Neural progenitor cell (in vitro differentiated cells): ENCODE measurements at regions not wholly inside any gene's neighbourhood (a gene's known extent, or its start where the extent isn't known, plus 50 kb on each side); places are given as distances from the start of the nearest gene placed in this dataset.
"Not testable (repeated sequence)": the region's sequence is repeated elsewhere in the genome, so short reads cannot be mapped to it uniquely, and the experiment has no call there.

Experiments used
- CTCF ChIP-seq: fragments of 200-600 bp; sonication (generic); IDR thresholded peaks from 2 replicates; pipeline ENCODE4 v1.5.1; 2017; ENCODE audit warnings: antibody characterized with exemption, mild to moderate bottlenecking
- EZH2 ChIP-seq: fragments of 200-600 bp; sonication (generic); IDR thresholded peaks from 2 replicates; pipeline ENCODE4 v1.6.1; 2017; ENCODE audit warnings: antibody characterized with exemption, mild to moderate bottlenecking, moderate library complexity
- EZH2phosphoT487 ChIP-seq: fragments of 200-600 bp; sonication (generic); IDR thresholded peaks from 2 replicates; pipeline ENCODE4 v1.6.1; 2017; ENCODE audit warnings: antibody characterized with exemption

GRCh38 chr12:9395220-9395619 is 187.0 kb upstream of the PZP start:
- TF ChIP-seq CTCF, EZH2phosphoT487, EZH2: not testable (repeated sequence)
